Fibroblast of mammary gland (primary cell): ENCODE measurements at regions not wholly inside any gene's neighbourhood (a gene's known extent, or its start where the extent isn't known, plus 50 kb on each side); places are given as distances from the start of the nearest gene placed in this dataset.

Experiments
- DNase-seq: peaks from one replicate; pipeline ENCODE4 v3.0.0-alpha.2; 2010; ENCODE audit warnings: low read depth
- H3K4me3 ChIP-seq: 2 replicates; pipeline ENCODE4 v1.5.1; 2011; ENCODE audit warnings: low read depth, mild to moderate bottlenecking, low read length, moderate library complexity; ENCODE audit not compliant: control insufficient read depth
- CTCF ChIP-seq: conservative IDR thresholded peaks from 2 replicates; pipeline ENCODE4 v1.5.1; 2011; ENCODE audit warnings: low read depth, low read length, inconsistent platforms; ENCODE audit not compliant: control insufficient read depth, insufficient read depth

- DNase-seq = no peak
- no peak overlapping the region for H3K4me3 ChIP-seq
- no peak for TF ChIP-seq CTCF
These were observed 188.3 kb upstream of the HCCS start for GRCh38 chrX:10922835-10923234.

GRCh38 chrX:10923466-10923865 is 187.7 kb upstream of the HCCS start:
- H3K4me3 ChIP-seq = no peak overlapping the region
- TF ChIP-seq CTCF = no peak
- DNase-seq = peak; percentile 27

GRCh38 chrX:10926404-10926803 is 184.7 kb upstream of the HCCS start:
- DNase-seq = no peak
- no peak for TF ChIP-seq CTCF
- H3K4me3 ChIP-seq = no peak overlapping the region

DNA sequence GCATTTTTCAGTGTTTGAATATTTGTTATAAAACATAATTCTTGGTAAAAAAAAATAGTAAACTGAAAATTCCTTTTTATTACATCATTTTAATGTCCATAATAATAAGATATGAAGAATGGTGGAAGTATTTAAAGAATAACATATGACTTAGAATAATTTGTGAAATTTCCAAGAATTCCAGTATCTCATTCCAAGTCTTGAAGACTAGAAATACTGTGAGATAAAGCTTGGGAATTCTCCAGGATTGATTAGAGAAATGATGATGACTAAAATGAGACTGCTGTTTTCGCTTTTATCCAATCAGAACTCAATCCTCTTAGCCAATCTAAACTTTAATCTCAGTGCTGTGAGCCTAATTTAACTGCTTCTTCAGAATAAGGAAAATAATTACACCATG is 184.2 kb upstream of the HCCS start:
- peak; percentile 33 for DNase-seq
- no peak overlapping the region for H3K4me3 ChIP-seq
- TF ChIP-seq CTCF = no peak

DNA sequence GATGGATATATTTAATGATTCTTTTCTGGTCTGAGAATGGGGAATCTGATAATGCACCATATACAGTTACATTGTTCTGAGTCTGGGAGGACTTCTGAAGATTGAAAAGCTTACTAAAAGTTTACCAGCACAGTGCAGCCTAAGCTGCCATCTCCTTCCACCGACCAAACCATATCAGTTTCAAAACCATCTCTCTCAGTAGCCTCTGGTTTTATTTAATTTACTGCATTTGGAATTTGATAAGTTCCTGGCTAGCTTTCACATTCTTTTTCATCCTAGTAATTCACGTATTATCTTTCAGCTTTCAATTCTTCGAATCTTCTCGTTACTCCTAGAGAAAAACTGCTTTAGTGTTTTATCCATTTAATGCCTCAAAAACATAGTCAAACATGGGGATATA is 181.4 kb upstream of the HCCS start:
- no peak for DNase-seq
- no peak for TF ChIP-seq CTCF
- H3K4me3 ChIP-seq = no peak overlapping the region

DNA sequence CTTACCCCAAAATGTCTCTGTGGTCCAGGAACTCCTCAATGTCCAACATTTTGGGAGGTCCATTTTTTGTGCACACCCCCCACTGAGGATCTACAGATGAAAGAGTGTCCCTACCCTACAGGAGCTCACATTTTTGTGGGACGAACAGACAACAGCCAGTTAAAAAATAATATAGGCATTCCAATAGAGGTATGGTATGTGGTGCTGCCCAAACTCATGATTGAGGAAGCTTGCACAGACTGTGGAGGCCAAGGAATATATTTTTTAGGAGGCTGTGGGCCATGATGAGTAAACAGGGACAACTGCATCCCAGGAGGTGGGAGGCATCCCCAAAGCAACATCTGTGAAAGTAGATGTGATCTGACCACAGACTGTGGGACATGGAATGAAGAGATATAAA is 181.0 kb upstream of the HCCS start:
- no peak overlapping the region for H3K4me3 ChIP-seq
- DNase-seq = no peak
- no peak for TF ChIP-seq CTCF

DNA sequence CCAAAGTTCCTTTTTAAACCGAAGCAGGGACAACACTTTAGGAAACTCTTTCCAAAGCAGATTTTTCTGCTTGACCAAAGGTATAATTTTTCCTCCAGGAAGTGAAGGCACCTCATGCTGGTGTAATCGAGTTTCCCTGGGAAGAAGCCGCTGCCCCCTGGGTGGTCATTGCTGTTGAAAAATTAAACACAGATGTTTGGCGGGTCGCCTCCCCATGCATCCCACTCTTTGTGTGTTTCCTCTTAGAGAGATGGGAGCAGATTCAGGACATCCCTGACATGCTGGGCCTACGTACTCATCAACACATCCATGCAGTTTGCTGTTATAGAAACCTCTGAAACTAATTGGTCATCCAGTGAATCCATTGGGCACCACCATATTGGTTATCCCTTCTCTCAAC is 179.2 kb upstream of the HCCS start:
- H3K4me3 ChIP-seq = no peak overlapping the region
- no peak for DNase-seq
- no peak for TF ChIP-seq CTCF
